ENCODE measurements at regions not wholly inside any gene's neighbourhood (a gene's known extent, or its start where the extent isn't known, plus 50 kb on each side); places are given as distances from the start of the nearest gene placed in this dataset.

- H3K27me3 ChIP-seq (ENCODE audit: insufficient read depth, low read length) = no peaks in the 10 kb centered on the region
- no peak overlapping the region for H3K4me2 ChIP-seq (ENCODE audit: insufficient read depth, low read length)
- TF ChIP-seq CTCF (IDR thresholded peaks at IDR 0.05; ENCODE audit: extremely low read depth, low read depth, low read length) = no peak
- H2AFZ ChIP-seq (ENCODE audit: low read length) = no peak overlapping the region
- no peak overlapping the region for H3K4me3 ChIP-seq (ENCODE audit: insufficient read depth, low read length)
- H3K9me3 ChIP-seq (ENCODE audit: low read depth, low read length) = no peaks in the 10 kb centered on the region
- H3K36me3 ChIP-seq (ENCODE audit: insufficient read depth, low read length) = no peaks in the 10 kb centered on the region
- no peak overlapping the region for H3K27ac ChIP-seq (ENCODE audit: low read depth, low read length)
- no peak for DNase-seq (ENCODE audit: insufficient read length, low spot score, missing footprints)
- H4K20me1 ChIP-seq (ENCODE audit: insufficient read depth, low read length) = no peaks in the 10 kb centered on the region
- H3K79me2 ChIP-seq (ENCODE audit: insufficient read depth, low read length) = no peaks in the 10 kb centered on the region
- H3K4me1 ChIP-seq (ENCODE audit: insufficient read depth, low read length) = no peaks in the 10 kb centered on the region
Observed at GRCh38 chr4:92183825-92184224, 119.9 kb upstream of the GRID2 start.

- DNase-seq (ENCODE audit: insufficient read length, low spot score, missing footprints) = no peak
Observed at GRCh38 chr4:92184566-92184965, 119.2 kb upstream of the GRID2 start.

GRCh38 chr4:92186239-92186638, 117.5 kb upstream of the GRID2 start:
- Histone ChIP-seq H3K36me3 (ENCODE audit: insufficient read depth, low read length) (no peaks in the 10 kb centered on the region), H2AFZ (ENCODE audit: low read length) (no peak overlapping the region), H3K4me2 (ENCODE audit: insufficient read depth, low read length) (no peak overlapping the region), H3K79me2 (ENCODE audit: insufficient read depth, low read length) (no peaks in the 10 kb centered on the region), H3K4me1 (ENCODE audit: insufficient read depth, low read length) (no peaks in the 10 kb centered on the region), H4K20me1 (ENCODE audit: insufficient read depth, low read length) (no peaks in the 10 kb centered on the region), H3K9me3 (ENCODE audit: low read depth, low read length) (no peaks in the 10 kb centered on the region), H3K27ac (ENCODE audit: low read depth, low read length) (no peak overlapping the region), H3K27me3 (ENCODE audit: insufficient read depth, low read length) (no peaks in the 10 kb centered on the region), H3K4me3 (ENCODE audit: insufficient read depth, low read length) (no peak overlapping the region)
- DNase-seq (ENCODE audit: insufficient read length, low spot score, missing footprints) = no peak
- TF ChIP-seq CTCF (IDR thresholded peaks at IDR 0.05; ENCODE audit: extremely low read depth, low read depth, low read length) = no peak

More at GRCh38 chr4:92184566-92184965, 119.2 kb upstream of the GRID2 start:
- no peak overlapping the region for H3K27ac ChIP-seq (ENCODE audit: low read depth, low read length)
- TF ChIP-seq CTCF (IDR thresholded peaks at IDR 0.05; ENCODE audit: extremely low read depth, low read depth, low read length) = no peak
- H2AFZ ChIP-seq (ENCODE audit: low read length) = no peak overlapping the region
- no peaks in the 10 kb centered on the region for H3K27me3 ChIP-seq (ENCODE audit: insufficient read depth, low read length)
- H3K4me1 ChIP-seq (ENCODE audit: insufficient read depth, low read length) = no peaks in the 10 kb centered on the region
- H3K79me2 ChIP-seq (ENCODE audit: insufficient read depth, low read length) = no peaks in the 10 kb centered on the region
- no peaks in the 10 kb centered on the region for H3K36me3 ChIP-seq (ENCODE audit: insufficient read depth, low read length)
- H4K20me1 ChIP-seq (ENCODE audit: insufficient read depth, low read length) = no peaks in the 10 kb centered on the region
- H3K9me3 ChIP-seq (ENCODE audit: low read depth, low read length) = no peaks in the 10 kb centered on the region
- H3K4me3 ChIP-seq (ENCODE audit: insufficient read depth, low read length) = no peak overlapping the region
- no peak overlapping the region for H3K4me2 ChIP-seq (ENCODE audit: insufficient read depth, low read length)

GRCh38 chr4:92189146-92189545, 114.6 kb upstream of the GRID2 start:
- no peak for TF ChIP-seq CTCF (IDR thresholded peaks at IDR 0.05; ENCODE audit: extremely low read depth, low read depth, low read length)
- no peaks in the 10 kb centered on the region for H3K9me3 ChIP-seq (ENCODE audit: low read depth, low read length)
- H3K27ac ChIP-seq (ENCODE audit: low read depth, low read length) = no peak overlapping the region
- DNase-seq (ENCODE audit: insufficient read length, low spot score, missing footprints) = no peak
- no peaks in the 10 kb centered on the region for H4K20me1 ChIP-seq (ENCODE audit: insufficient read depth, low read length)
- H3K27me3 ChIP-seq (ENCODE audit: insufficient read depth, low read length) = no peaks in the 10 kb centered on the region
- H3K4me3 ChIP-seq (ENCODE audit: insufficient read depth, low read length) = no peak overlapping the region
- H3K79me2 ChIP-seq (ENCODE audit: insufficient read depth, low read length) = no peaks in the 10 kb centered on the region
- H3K4me2 ChIP-seq (ENCODE audit: insufficient read depth, low read length) = no peak overlapping the region
- no peaks in the 10 kb centered on the region for H3K36me3 ChIP-seq (ENCODE audit: insufficient read depth, low read length)
- H2AFZ ChIP-seq (ENCODE audit: low read length) = no peak overlapping the region
- H3K4me1 ChIP-seq (ENCODE audit: insufficient read depth, low read length) = no peaks in the 10 kb centered on the region

All from osteoblast (primary cell).